ENCODE measurements at regions not wholly inside any gene's neighbourhood (a gene's known extent, or its start where the extent isn't known, plus 50 kb on each side); places are given as distances from the start of the nearest gene placed in this dataset.

GRCh38 chr1:232566093-232566492 is 63.8 kb downstream of the SIPA1L2 start:
- DNase-seq (ENCODE audit: extremely low read depth in 1 of 4, low spot score in 3 of 4) (no peak), ATAC-seq (no peak), FAIRE-seq (no peak)
- TF ChIP-seq GABPB1 (CRISPR knock-in tag; IDR thresholded peaks at IDR 0.05) (no peak), CBX5 (IDR thresholded peaks at IDR 0.05; ENCODE audit: borderline replicate concordance, low read depth) (no peak), GMEB1 (CRISPR knock-in tag; IDR thresholded peaks at IDR 0.05) (no peak), ZBTB34 (CRISPR knock-in tag; IDR thresholded peaks at IDR 0.05) (no peak), HIVEP1 (CRISPR knock-in tag; IDR thresholded peaks at IDR 0.05) (no peak), TAF7 (tag; IDR thresholded peaks at IDR 0.05) (no peak), NFRKB (IDR thresholded peaks at IDR 0.05; ENCODE audit: low read depth) (no peak), ZNF717 (CRISPR knock-in tag; IDR thresholded peaks at IDR 0.05) (no peak), TFAM (CRISPR knock-in tag; conservative IDR thresholded peaks at IDR 0.05) (no peak), STAT5A (IDR thresholded peaks at IDR 0.05; ENCODE audit: borderline replicate concordance, low read length) (no peak), FOXO4 (CRISPR knock-in tag; IDR thresholded peaks at IDR 0.05) (no peak), SMAD1 (IDR thresholded peaks at IDR 0.05; ENCODE audit: low read depth, low read length, partially characterized antibody) (no peak), CTCF (IDR thresholded peaks at IDR 0.05 in 2 of 3, conservative IDR thresholded peaks at IDR 0.05 in 1 of 3; ENCODE audit: insufficient read depth in 2 of 3, low read depth in 1 of 3, low read length in 3 of 3) (no peak), DNMT1 (IDR thresholded peaks at IDR 0.05) (no peak), MECOM (CRISPR knock-in tag; IDR thresholded peaks at IDR 0.05) (no peak)
- BruUV-seq (replicated peaks) = no TSS peak
- Histone ChIP-seq H3K9ac (ENCODE audit: insufficient read depth in 1 of 2, low read depth in 2 of 2, low read length in 2 of 2) (no peak overlapping the region), H2AFZ (ENCODE audit: low read depth, low read length) (no peak overlapping the region), H3K79me2 (ENCODE audit: control insufficient read depth, insufficient read depth, low read length) (no peaks in the 10 kb centered on the region), H3K27ac (ENCODE audit: extremely low read depth, low read depth, low read length) (no peak overlapping the region), H3K4me2 (ENCODE audit: insufficient read depth, low read length) (no peak overlapping the region), H3K4me3 (no peak overlapping the region), H3K36me3 (ENCODE audit: control insufficient read depth, insufficient read depth, low read length) (no peaks in the 10 kb centered on the region), H3K9me3 (replicated peaks; ENCODE audit: control insufficient read depth, insufficient read depth, low read depth, low read length) (no peaks in the 10 kb centered on the region), H3K27me3 (ENCODE audit: control insufficient read depth in 2 of 2, insufficient read depth in 2 of 2, low read length in 2 of 2) (no peaks in the 10 kb centered on the region), H3K4me1 (replicated peaks in 1 of 2; ENCODE audit: control insufficient read depth in 2 of 2, insufficient read depth in 2 of 2, low read length in 2 of 2) (no peaks in the 10 kb centered on the region), H4K20me1 (replicated peaks; ENCODE audit: control insufficient read depth, insufficient read depth, low read length) (no peaks in the 10 kb centered on the region), H3K9me1 (ENCODE audit: control insufficient read depth, insufficient read depth, low read length) (no peaks in the 10 kb centered on the region)
- WGBS (ENCODE audit: insufficient coverage, low coverage, missing lambda C conversion rate) = 0% methylated on average over 1 of the region's 1 CpG
- intact Hi-C loops (cut with micrococcal nuclease) = no loop called here
- POLR2A ChIA-PET = no interaction called here
- CTCF ChIA-PET (ENCODE audit: low intra/inter-chr PET ratio) = no interaction called here
- in situ Hi-C loops (cut with MboI) = no loop called here

Data from K562 (cell line).